ENCODE measurements at regions not wholly inside any gene's neighbourhood (a gene's known extent, or its start where the extent isn't known, plus 50 kb on each side); places are given as distances from the start of the nearest gene placed in this dataset.

- no peaks in the 10 kb centered on the region for H3K27me3 ChIP-seq (ENCODE audit: insufficient read depth, low read depth, low read length)
- no peaks in the 10 kb centered on the region for H4K20me1 ChIP-seq (ENCODE audit: insufficient read depth)
- no peak overlapping the region for H3K4me2 ChIP-seq (ENCODE audit: low read length)
- H3K36me3 ChIP-seq (ENCODE audit: insufficient read depth, low read length) = no peaks in the 10 kb centered on the region
- H3K4me3 ChIP-seq (ENCODE audit: low read length) = no peak overlapping the region
- no peaks in the 10 kb centered on the region for H3F3A ChIP-seq (ENCODE audit: insufficient read depth, low read length, poor library complexity, severe bottlenecking)
- H3K79me2 ChIP-seq (replicated peaks; ENCODE audit: insufficient read depth, low read length) = no peaks in the 10 kb centered on the region
- TF ChIP-seq REST (IDR thresholded peaks at IDR 0.05; ENCODE audit: borderline replicate concordance) (no peak), TAF1 (IDR thresholded peaks at IDR 0.05; ENCODE audit: low read depth) (no peak), POLR2AphosphoS5 (IDR thresholded peaks at IDR 0.05) (no peak)
- peaks cover 5% of the 10 kb centered on the region for H3K9me3 ChIP-seq (ENCODE audit: low read length)
- H2AFZ ChIP-seq (ENCODE audit: low read depth, low read length) = no peak overlapping the region
- H3K9me2 ChIP-seq (ENCODE audit: insufficient read depth, low read length) = no peaks in the 10 kb centered on the region
- H3K27ac ChIP-seq (ENCODE audit: low read length) = no peak overlapping the region
- H3K9ac ChIP-seq (ENCODE audit: low read length) = no peak overlapping the region
These were observed 171.6 kb downstream of the VAPA start for GRCh38 chr18:10085416-10085815.

GRCh38 chr18:10085876-10086275 lies 172.1 kb downstream of the VAPA start:
- no peaks in the 10 kb centered on the region for H3F3A ChIP-seq (ENCODE audit: insufficient read depth, low read length, poor library complexity, severe bottlenecking)
- H3K4me3 ChIP-seq (ENCODE audit: low read length) = no peak overlapping the region
- H3K27ac ChIP-seq (ENCODE audit: low read length) = no peak overlapping the region
- no peaks in the 10 kb centered on the region for H3K9me2 ChIP-seq (ENCODE audit: insufficient read depth, low read length)
- H3K4me2 ChIP-seq (ENCODE audit: low read length) = no peak overlapping the region
- no peaks in the 10 kb centered on the region for H3K36me3 ChIP-seq (ENCODE audit: insufficient read depth, low read length)
- no peak for TF ChIP-seq EZH2 (IDR thresholded peaks at IDR 0.05; ENCODE audit: borderline replicate concordance, insufficient read depth, low read length, poor library complexity, severe bottlenecking)
- H4K20me1 ChIP-seq (ENCODE audit: insufficient read depth) = no peaks in the 10 kb centered on the region
- H3K9ac ChIP-seq (ENCODE audit: low read length) = no peak overlapping the region
- no peaks in the 10 kb centered on the region for H3K27me3 ChIP-seq (ENCODE audit: insufficient read depth, low read depth, low read length)
- H2AFZ ChIP-seq (ENCODE audit: low read depth, low read length) = no peak overlapping the region
- H3K9me3 ChIP-seq (ENCODE audit: low read length) = peaks cover 5% of the 10 kb centered on the region
- no peaks in the 10 kb centered on the region for H3K79me2 ChIP-seq (replicated peaks; ENCODE audit: insufficient read depth, low read length)

GRCh38 chr18:10086458-10087210 lies 172.8 kb downstream of the VAPA start:
- Histone ChIP-seq H2AFZ (ENCODE audit: low read depth, low read length) (no peak overlapping the region), H3K4me2 (ENCODE audit: low read length) (no peak overlapping the region), H3K9me2 (ENCODE audit: insufficient read depth, low read length) (no peaks in the 10 kb centered on the region), H3K27me3 (ENCODE audit: insufficient read depth, low read depth, low read length) (no peaks in the 10 kb centered on the region), H3K9me3 (ENCODE audit: low read length) (peaks cover 5% of the 10 kb centered on the region), H3K9ac (ENCODE audit: low read length) (no peak overlapping the region), H4K20me1 (ENCODE audit: insufficient read depth) (no peaks in the 10 kb centered on the region), H3F3A (ENCODE audit: insufficient read depth, low read length, poor library complexity, severe bottlenecking) (no peaks in the 10 kb centered on the region), H3K27ac (ENCODE audit: low read length) (no peak overlapping the region), H3K79me2 (replicated peaks; ENCODE audit: insufficient read depth, low read length) (no peaks in the 10 kb centered on the region), H3K36me3 (ENCODE audit: insufficient read depth, low read length) (no peaks in the 10 kb centered on the region), H3K4me3 (ENCODE audit: low read length) (no peak overlapping the region)
- TF ChIP-seq EP300 (conservative IDR thresholded peaks at IDR 0.05; ENCODE audit: poor library complexity, severe bottlenecking) = no peak
- TF ChIP-seq REST (IDR thresholded peaks at IDR 0.05; ENCODE audit: borderline replicate concordance) = no peak
- no peak for TF ChIP-seq EZH2 (IDR thresholded peaks at IDR 0.05; ENCODE audit: borderline replicate concordance, insufficient read depth, low read length, poor library complexity, severe bottlenecking)
- no peak for TF ChIP-seq SMC3 (conservative IDR thresholded peaks at IDR 0.05; ENCODE audit: poor library complexity)
- TF ChIP-seq MXI1 (conservative IDR thresholded peaks at IDR 0.05; ENCODE audit: poor library complexity, severe bottlenecking) = no peak
- TF ChIP-seq POLR2AphosphoS5 (IDR thresholded peaks at IDR 0.05) = no peak
- no peak for TF ChIP-seq RAD21 (conservative IDR thresholded peaks at IDR 0.05)
- TF ChIP-seq TAF1 (IDR thresholded peaks at IDR 0.05; ENCODE audit: low read depth) = no peak
- no peak for TF ChIP-seq CTCF (IDR thresholded peaks at IDR 0.05; ENCODE audit: poor library complexity, severe bottlenecking)
